ENCODE measurements at regions not wholly inside any gene's neighbourhood (a gene's known extent, or its start where the extent isn't known, plus 50 kb on each side); places are given as distances from the start of the nearest gene placed in this dataset.

- TF ChIP-seq CTCF (IDR thresholded peaks at IDR 0.05; ENCODE audit: extremely low read depth, low read depth, low read length): no peak
- Histone ChIP-seq H3K36me3 (ENCODE audit: insufficient read depth, low read length) (no peaks in the 10 kb centered on the region), H3K79me2 (ENCODE audit: insufficient read depth, low read length) (no peaks in the 10 kb centered on the region), H3K9me3 (ENCODE audit: low read depth, low read length) (no peaks in the 10 kb centered on the region), H2AFZ (ENCODE audit: low read length) (no peak overlapping the region), H3K4me2 (ENCODE audit: insufficient read depth, low read length) (no peak overlapping the region), H4K20me1 (ENCODE audit: insufficient read depth, low read length) (no peaks in the 10 kb centered on the region), H3K27me3 (ENCODE audit: insufficient read depth, low read length) (no peaks in the 10 kb centered on the region), H3K4me3 (ENCODE audit: insufficient read depth, low read length) (no peak overlapping the region), H3K27ac (ENCODE audit: low read depth, low read length) (no peak overlapping the region), H3K4me1 (ENCODE audit: insufficient read depth, low read length) (no peaks in the 10 kb centered on the region)
- no peak for DNase-seq (ENCODE audit: insufficient read length, low spot score, missing footprints)
These were observed 372.7 kb upstream of the PSMD7 start for GRCh38 chr16:73923951-73924350.

GRCh38 chr16:73921295-73921694 lies 375.3 kb upstream of the PSMD7 start:
- Histone ChIP-seq H3K36me3 (ENCODE audit: insufficient read depth, low read length) (no peaks in the 10 kb centered on the region), H3K4me1 (ENCODE audit: insufficient read depth, low read length) (no peaks in the 10 kb centered on the region), H3K27me3 (ENCODE audit: insufficient read depth, low read length) (no peaks in the 10 kb centered on the region), H3K9me3 (ENCODE audit: low read depth, low read length) (no peaks in the 10 kb centered on the region), H4K20me1 (ENCODE audit: insufficient read depth, low read length) (no peaks in the 10 kb centered on the region), H3K27ac (ENCODE audit: low read depth, low read length) (no peak overlapping the region), H3K4me2 (ENCODE audit: insufficient read depth, low read length) (no peak overlapping the region), H3K4me3 (ENCODE audit: insufficient read depth, low read length) (no peak overlapping the region), H3K79me2 (ENCODE audit: insufficient read depth, low read length) (no peaks in the 10 kb centered on the region), H2AFZ (ENCODE audit: low read length) (no peak overlapping the region)
- TF ChIP-seq CTCF (IDR thresholded peaks at IDR 0.05; ENCODE audit: extremely low read depth, low read depth, low read length): no peak
- DNase-seq (ENCODE audit: insufficient read length, low spot score, missing footprints): no peak

GRCh38 chr16:73916829-73917594 lies 379.6 kb upstream of the PSMD7 start:
- no peak overlapping the region for H2AFZ ChIP-seq (ENCODE audit: low read length)
- no peak overlapping the region for H3K4me3 ChIP-seq (ENCODE audit: insufficient read depth, low read length)
- no peaks in the 10 kb centered on the region for H3K27me3 ChIP-seq (ENCODE audit: insufficient read depth, low read length)
- H3K36me3 ChIP-seq (ENCODE audit: insufficient read depth, low read length): no peaks in the 10 kb centered on the region
- no peak for DNase-seq (ENCODE audit: insufficient read length, low spot score, missing footprints)
- H3K4me2 ChIP-seq (ENCODE audit: insufficient read depth, low read length): no peak overlapping the region
- H3K9me3 ChIP-seq (ENCODE audit: low read depth, low read length): no peaks in the 10 kb centered on the region
- TF ChIP-seq CTCF (IDR thresholded peaks at IDR 0.05; ENCODE audit: extremely low read depth, low read depth, low read length): no peak
- H3K79me2 ChIP-seq (ENCODE audit: insufficient read depth, low read length): no peaks in the 10 kb centered on the region
- H4K20me1 ChIP-seq (ENCODE audit: insufficient read depth, low read length): no peaks in the 10 kb centered on the region
- no peaks in the 10 kb centered on the region for H3K4me1 ChIP-seq (ENCODE audit: insufficient read depth, low read length)
- no peak overlapping the region for H3K27ac ChIP-seq (ENCODE audit: low read depth, low read length)

GRCh38 chr16:73915935-73916334 lies 380.7 kb upstream of the PSMD7 start:
- no peak overlapping the region for H3K4me2 ChIP-seq (ENCODE audit: insufficient read depth, low read length)
- no peak overlapping the region for H3K4me3 ChIP-seq (ENCODE audit: insufficient read depth, low read length)
- DNase-seq (ENCODE audit: insufficient read length, low spot score, missing footprints): no peak
- no peak overlapping the region for H3K27ac ChIP-seq (ENCODE audit: low read depth, low read length)
- H3K79me2 ChIP-seq (ENCODE audit: insufficient read depth, low read length): no peaks in the 10 kb centered on the region
- no peaks in the 10 kb centered on the region for H3K4me1 ChIP-seq (ENCODE audit: insufficient read depth, low read length)
- no peaks in the 10 kb centered on the region for H3K9me3 ChIP-seq (ENCODE audit: low read depth, low read length)
- H3K36me3 ChIP-seq (ENCODE audit: insufficient read depth, low read length): no peaks in the 10 kb centered on the region
- no peak overlapping the region for H2AFZ ChIP-seq (ENCODE audit: low read length)
- H3K27me3 ChIP-seq (ENCODE audit: insufficient read depth, low read length): no peaks in the 10 kb centered on the region
- no peak for TF ChIP-seq CTCF (IDR thresholded peaks at IDR 0.05; ENCODE audit: extremely low read depth, low read depth, low read length)
- no peaks in the 10 kb centered on the region for H4K20me1 ChIP-seq (ENCODE audit: insufficient read depth, low read length)
